SK-N-SH treated with all-trans-retinoic acid at 6 μM for 48 hours (cell line): ENCODE measurements at regions not wholly inside any gene's neighbourhood (a gene's known extent, or its start where the extent isn't known, plus 50 kb on each side); places are given as distances from the start of the nearest gene placed in this dataset.

Experiments
- ATAC-seq: fragments of 200-7000 bp; cut with Tn5 transposase; 3 replicates; pipeline ENCODE4 v1.9.1; 2020; ENCODE audit warnings: mild to moderate bottlenecking, moderate library complexity
- ARNTL ChIP-seq: fragments of 450-650 bp; formaldehyde crosslinking; IDR thresholded peaks from 2 replicates; pipeline ENCODE4 v1.5.0; 2020; ENCODE audit warnings: low read depth, mild to moderate bottlenecking, moderate library complexity, borderline replicate concordance
- BACH2 ChIP-seq: fragments of 250-450 bp; sonication (Bioruptor Pico); IDR thresholded peaks from 2 replicates; pipeline ENCODE4 v1.9.0; 2021; ENCODE audit warnings: mild to moderate bottlenecking, borderline replicate concordance
- CREB5 ChIP-seq: fragments of 250-450 bp; sonication (Bioruptor Pico); IDR thresholded peaks from 2 replicates; pipeline ENCODE4 v1.5.1; 2020; ENCODE audit warnings: low read depth, mild to moderate bottlenecking, moderate library complexity
- CSDC2 ChIP-seq: fragments of 250-450 bp; sonication (Bioruptor Pico); IDR thresholded peaks from 2 replicates; pipeline ENCODE4 v1.5.0; 2020; ENCODE audit warnings: mild to moderate bottlenecking, moderate library complexity
- CSRNP3 ChIP-seq: fragments of 250-450 bp; sonication (Bioruptor Pico); IDR thresholded peaks from 2 replicates; pipeline ENCODE4 v1.5.1; 2021; ENCODE audit warnings: mild to moderate bottlenecking, moderate library complexity
- ESRRG ChIP-seq: fragments of 250-450 bp; sonication (Bioruptor Pico); IDR thresholded peaks from 2 replicates; pipeline ENCODE4 v1.6.1; 2021; ENCODE audit warnings: mild to moderate bottlenecking
- GLIS3 ChIP-seq: fragments of 250-450 bp; sonication (Bioruptor Pico); IDR thresholded peaks from 2 replicates; pipeline ENCODE4 v1.5.0; 2020; ENCODE audit warnings: mild to moderate bottlenecking, moderate library complexity
- ISL1 ChIP-seq: fragments of 250-450 bp; sonication (Bioruptor Pico); IDR thresholded peaks from 2 replicates; pipeline ENCODE4 v2.1.2; 2022; ENCODE audit warnings: mild to moderate bottlenecking, moderate library complexity
- OSR1 ChIP-seq: fragments of 250-450 bp; sonication (Bioruptor Pico); IDR thresholded peaks from 2 replicates; pipeline ENCODE4 v1.8.0; 2022; ENCODE audit warnings: moderate library complexity, mild to moderate bottlenecking, inconsistent platforms
- PATZ1 ChIP-seq: fragments of 250-450 bp; sonication (Bioruptor Pico); IDR thresholded peaks from 2 replicates; pipeline ENCODE4 v1.8.0; 2020; ENCODE audit warnings: mild to moderate bottlenecking, moderate library complexity, borderline replicate concordance
- POU6F1 ChIP-seq: fragments of 250-450 bp; sonication (Bioruptor Pico); IDR thresholded peaks from 2 replicates; pipeline ENCODE4 v1.8.0; 2021; ENCODE audit warnings: low read depth, mild to moderate bottlenecking, moderate library complexity, borderline replicate concordance
- PPARA ChIP-seq: fragments of 250-450 bp; sonication (Bioruptor Pico); IDR thresholded peaks from 2 replicates; pipeline ENCODE4 v1.5.0; 2020; ENCODE audit warnings: mild to moderate bottlenecking, borderline replicate concordance
- RARB ChIP-seq: fragments of 250-450 bp; sonication (Bioruptor Pico); IDR thresholded peaks from 2 replicates; pipeline ENCODE4 v1.8.0; 2021; ENCODE audit warnings: mild to moderate bottlenecking, moderate library complexity
- SNAI2 ChIP-seq: fragments of 250-450 bp; sonication (Bioruptor Pico); IDR thresholded peaks from 2 replicates; pipeline ENCODE4 v1.5.0; 2020; ENCODE audit warnings: mild to moderate bottlenecking, moderate library complexity
- TCF4 ChIP-seq: fragments of 250-450 bp; sonication (Bioruptor Pico); IDR thresholded peaks from 2 replicates; pipeline ENCODE4 v1.8.0; 2021; ENCODE audit warnings: mild to moderate bottlenecking, moderate library complexity, borderline replicate concordance
- TOX ChIP-seq: fragments of 250-450 bp; sonication (Bioruptor Pico); IDR thresholded peaks from 2 replicates; pipeline ENCODE4 v1.8.0; 2021; ENCODE audit warnings: mild to moderate bottlenecking, moderate library complexity, borderline replicate concordance
- TSHZ2 ChIP-seq: fragments of 250-450 bp; sonication (Bioruptor Pico); IDR thresholded peaks from 2 replicates; pipeline ENCODE4 v1.5.0; 2020; ENCODE audit warnings: mild to moderate bottlenecking, moderate library complexity
- ZC3H10 ChIP-seq: fragments of 250-450 bp; sonication (Bioruptor Pico); IDR thresholded peaks from 2 replicates; pipeline ENCODE4 v1.5.1; 2021; ENCODE audit warnings: mild to moderate bottlenecking, moderate library complexity
- ZFP3 ChIP-seq: fragments of 250-450 bp; sonication (Bioruptor Pico); IDR thresholded peaks from 2 replicates; pipeline ENCODE4 v1.5.0; 2020; ENCODE audit warnings: mild to moderate bottlenecking, moderate library complexity
- ZFP30 ChIP-seq: fragments of 450-650 bp; formaldehyde crosslinking; IDR thresholded peaks from 2 replicates; pipeline ENCODE4 v1.5.0; 2022; ENCODE audit warnings: mild to moderate bottlenecking, moderate library complexity
- ZNF565 ChIP-seq: fragments of 450-650 bp; formaldehyde crosslinking; conservative IDR thresholded peaks from 2 replicates; pipeline ENCODE4 v1.5.0; 2020; ENCODE audit warnings: low read depth, mild to moderate bottlenecking, moderate library complexity
- ZNF70 ChIP-seq: fragments of 450-650 bp; formaldehyde crosslinking; IDR thresholded peaks from 2 replicates; pipeline ENCODE4 v1.5.0; 2020; ENCODE audit warnings: mild to moderate bottlenecking, moderate library complexity
- ZNF8 ChIP-seq: fragments of 450-650 bp; formaldehyde crosslinking; IDR thresholded peaks from 2 replicates; pipeline ENCODE4 v1.5.0; 2020; ENCODE audit warnings: mild to moderate bottlenecking, moderate library complexity

GRCh38 chr17:22510504-22510903 lies 818.2 kb downstream of the KCNJ18 start:
- no peak for ATAC-seq
- TF ChIP-seq ARNTL (CRISPR knock-in tag) (no peak), BACH2 (CRISPR knock-in tag) (no peak), ESRRG (CRISPR knock-in tag) (no peak), SNAI2 (CRISPR knock-in tag) (no peak), TSHZ2 (CRISPR knock-in tag) (no peak), OSR1 (no peak), CSDC2 (no peak), PPARA (CRISPR knock-in tag) (no peak), ISL1 (CRISPR knock-in tag) (no peak), POU6F1 (CRISPR knock-in tag) (no peak), ZNF70 (CRISPR knock-in tag) (no peak), ZNF565 (CRISPR knock-in tag) (no peak), ZNF8 (CRISPR knock-in tag) (no peak), ZFP30 (CRISPR knock-in tag) (no peak), GLIS3 (no peak), TCF4 (CRISPR knock-in tag) (no peak), RARB (CRISPR knock-in tag) (no peak)

- no peak for ATAC-seq
- TF ChIP-seq ZFP3 (no peak), BACH2 (CRISPR knock-in tag) (no peak), PPARA (CRISPR knock-in tag) (no peak), ZFP30 (CRISPR knock-in tag) (no peak), TCF4 (CRISPR knock-in tag) (no peak), GLIS3 (no peak), SNAI2 (CRISPR knock-in tag) (no peak), CREB5 (CRISPR knock-in tag) (no peak), CSRNP3 (no peak), ESRRG (CRISPR knock-in tag) (no peak), ZNF8 (CRISPR knock-in tag) (no peak), PATZ1 (CRISPR knock-in tag) (no peak), ZC3H10 (no peak), RARB (CRISPR knock-in tag) (no peak), CSDC2 (no peak), TOX (CRISPR knock-in tag) (no peak), ARNTL (CRISPR knock-in tag) (no peak), POU6F1 (CRISPR knock-in tag) (no peak), TSHZ2 (CRISPR knock-in tag) (no peak), ZNF565 (CRISPR knock-in tag) (no peak)
- TF ChIP-seq, all 23 proteins: peak for 0
These were observed 819.1 kb downstream of the KCNJ18 start for GRCh38 chr17:22511431-22511830.
